ENCODE measurements at regions not wholly inside any gene's neighbourhood (a gene's known extent, or its start where the extent isn't known, plus 50 kb on each side); places are given as distances from the start of the nearest gene placed in this dataset.

GRCh38 chr11:92753161-92753560 lies 216.3 kb upstream of the MTNR1B start:
- H3K9me3 ChIP-seq (ENCODE audit: low read depth): no peaks in the 10 kb centered on the region
- no peaks in the 10 kb centered on the region for H3K36me3 ChIP-seq
- H3K4me2 ChIP-seq: no peak overlapping the region
- TF ChIP-seq EZH2phosphoT487 (IDR thresholded peaks at IDR 0.05): no peak
- no peak for TF ChIP-seq CTCF (IDR thresholded peaks at IDR 0.05)
- TF ChIP-seq EZH2 (IDR thresholded peaks at IDR 0.05): no peak
- H3K27me3 Mint-ChIP-seq (ENCODE audit: insufficient read depth, low read depth): no peaks in the 10 kb centered on the region
- no peak overlapping the region for H3K4me3 ChIP-seq
- H3K4me1 ChIP-seq: no peaks in the 10 kb centered on the region
- no peak overlapping the region for H3K4me3 Mint-ChIP-seq
- H3K27me3 ChIP-seq: no peaks in the 10 kb centered on the region
- no peaks in the 10 kb centered on the region for H3K36me3 Mint-ChIP-seq
- H2AFZ ChIP-seq (replicated peaks): no peak overlapping the region
- H3K4me1 Mint-ChIP-seq: no peaks in the 10 kb centered on the region
- no peaks in the 10 kb centered on the region for H3K79me2 ChIP-seq (ENCODE audit: low read depth)
- no peaks in the 10 kb centered on the region for H4K20me1 ChIP-seq (ENCODE audit: low read depth)
- H3F3A ChIP-seq (ENCODE audit: low read depth): no peaks in the 10 kb centered on the region
- H3K9me3 Mint-ChIP-seq: peaks cover 2% of the 10 kb centered on the region
- peak overlapping the region; percentile 19 for H3K27ac Mint-ChIP-seq
- no peak for DNase-seq (ENCODE audit: low spot score)
- no peak overlapping the region for H3K9ac ChIP-seq
- H3K27ac ChIP-seq: no peak overlapping the region

GRCh38 chr11:92758241-92758780 lies 211.1 kb upstream of the MTNR1B start:
- H3F3A ChIP-seq (ENCODE audit: low read depth): no peaks in the 10 kb centered on the region
- Mint-ChIP-seq H3K4me3 (no peak overlapping the region), H3K27me3 (ENCODE audit: insufficient read depth, low read depth) (no peaks in the 10 kb centered on the region), H3K9me3 (no peaks in the 10 kb centered on the region), H3K4me1 (peaks cover 2% of the 10 kb centered on the region), H3K36me3 (peaks cover 11% of the 10 kb centered on the region), H3K27ac (no peak overlapping the region)
- no peaks in the 10 kb centered on the region for H4K20me1 ChIP-seq (ENCODE audit: low read depth)
- no peak overlapping the region for H2AFZ ChIP-seq (replicated peaks)
- no peak for DNase-seq (ENCODE audit: low spot score)
- H3K4me3 ChIP-seq: no peak overlapping the region
- peaks cover 1% of the 10 kb centered on the region for H3K4me1 ChIP-seq
- H3K4me2 ChIP-seq: no peak overlapping the region
- no peaks in the 10 kb centered on the region for H3K9me3 ChIP-seq (ENCODE audit: low read depth)
- no peaks in the 10 kb centered on the region for H3K36me3 ChIP-seq
- no peak for TF ChIP-seq EZH2 (IDR thresholded peaks at IDR 0.05)
- no peak for TF ChIP-seq CTCF (IDR thresholded peaks at IDR 0.05)
- no peak for TF ChIP-seq EZH2phosphoT487 (IDR thresholded peaks at IDR 0.05)
- no peaks in the 10 kb centered on the region for H3K79me2 ChIP-seq (ENCODE audit: low read depth)
- no peak overlapping the region for H3K9ac ChIP-seq
- no peak overlapping the region for H3K27ac ChIP-seq
- no peaks in the 10 kb centered on the region for H3K27me3 ChIP-seq

GRCh38 chr11:92759571-92760214 lies 209.8 kb upstream of the MTNR1B start:
- peaks cover 19% of the 10 kb centered on the region for H3K36me3 Mint-ChIP-seq
- no peaks in the 10 kb centered on the region for H3K36me3 ChIP-seq
- no peak overlapping the region for H3K27ac ChIP-seq
- H3K9me3 Mint-ChIP-seq: no peaks in the 10 kb centered on the region
- H3F3A ChIP-seq (ENCODE audit: low read depth): no peaks in the 10 kb centered on the region
- no peak for DNase-seq (ENCODE audit: low spot score)
- H3K27me3 ChIP-seq: no peaks in the 10 kb centered on the region
- no peak overlapping the region for H3K4me2 ChIP-seq
- no peak overlapping the region for H3K4me3 Mint-ChIP-seq
- no peak overlapping the region for H3K4me3 ChIP-seq
- no peaks in the 10 kb centered on the region for H4K20me1 ChIP-seq (ENCODE audit: low read depth)
- no peak overlapping the region for H3K27ac Mint-ChIP-seq
- H3K4me1 ChIP-seq: peaks cover 3% of the 10 kb centered on the region
- H3K9me3 ChIP-seq (ENCODE audit: low read depth): no peaks in the 10 kb centered on the region
- TF ChIP-seq EZH2phosphoT487 (IDR thresholded peaks at IDR 0.05): no peak
- TF ChIP-seq CTCF (IDR thresholded peaks at IDR 0.05): no peak
- TF ChIP-seq EZH2 (IDR thresholded peaks at IDR 0.05): no peak
- no peaks in the 10 kb centered on the region for H3K27me3 Mint-ChIP-seq (ENCODE audit: insufficient read depth, low read depth)
- H3K4me1 Mint-ChIP-seq: peaks cover 12% of the 10 kb centered on the region
- H3K9ac ChIP-seq: no peak overlapping the region
- no peak overlapping the region for H2AFZ ChIP-seq (replicated peaks)
- H3K79me2 ChIP-seq (ENCODE audit: low read depth): no peaks in the 10 kb centered on the region
